Endothelial cell of umbilical vein (primary cell): ENCODE measurements at regions not wholly inside any gene's neighbourhood (a gene's known extent, or its start where the extent isn't known, plus 50 kb on each side); places are given as distances from the start of the nearest gene placed in this dataset.

Source experiments
- BruUV-seq: library from RNA; stranded (reverse); fragments of 400-500 nt; replicated peaks from 2 replicates; lab custom pipeline; 2021; lab: Mats Ljungman, UMichigan
- CTCF ChIA-PET: fragments of 300-600, 350-600 bp; sonication (Branson Sonifier 250); formaldehyde crosslinking; loops from one replicate; lab custom pipeline; 2021; ENCODE audit warnings: antibody characterized with exemption, inconsistent platforms; lab: Charles Lee
- POLR2A ChIA-PET: fragments of 300-600, 350-600 bp; sonication (Branson Sonifier 250); formaldehyde crosslinking; loops from one replicate; lab custom pipeline; 2021; ENCODE audit warnings: antibody characterized with exemption, inconsistent platforms; lab: Charles Lee
- DNase-seq: peaks from one replicate; pipeline ENCODE4 v3.0.0-alpha.2; 2011; ENCODE audit warnings: low read depth, low spot score
- FAIRE-seq: peaks from 2 replicates; lab custom pipeline; 2011; peaks lifted over from hg19 to GRCh38; lab: Jason Lieb, UNC
- H2AFZ ChIP-seq: 2 replicates; pipeline ENCODE4 v1.6.0; 2012; ENCODE audit warnings: low read depth, low read length, control low read depth, inconsistent platforms
- H3K27ac ChIP-seq: 2 replicates; pipeline ENCODE4 v1.5.1; 2011; ENCODE audit warnings: low read depth, mild to moderate bottlenecking, control low read depth, low read length, moderate library complexity; ENCODE audit not compliant: insufficient read depth
- H3K27me3 ChIP-seq, 2 experiments: 2 replicates each; pipeline versions ENCODE4 v1.6.0 to v1.6.1; 2011; ENCODE audit warnings: low read length in 2 of 2, mixed read lengths in 1 of 2; ENCODE audit not compliant: control insufficient read depth in 2 of 2, insufficient read depth in 2 of 2
- H3K36me3 ChIP-seq, 2 experiments: 2 replicates in 1 of 2; 3 replicates in 1 of 2; pipeline ENCODE4 v1.5.1; 2011; ENCODE audit warnings: low read length in 2 of 2, mild to moderate bottlenecking in 1 of 2, moderate library complexity in 1 of 2; ENCODE audit not compliant: control insufficient read depth in 2 of 2, insufficient read depth in 2 of 2; ENCODE audit errors: extremely low read depth in 1 of 2
- H3K4me1 ChIP-seq: 3 replicates; pipeline ENCODE4 v1.5.1; 2011; ENCODE audit warnings: mild to moderate bottlenecking, low read length; ENCODE audit not compliant: control insufficient read depth, insufficient read depth; ENCODE audit errors: extremely low read depth
- H3K4me2 ChIP-seq: 2 replicates; pipeline ENCODE4 v1.6.1; 2011; ENCODE audit warnings: low read length, control low read depth, mixed read lengths; ENCODE audit not compliant: insufficient read depth
- H3K4me3 ChIP-seq, 3 experiments: fragments of 200-600 bp in 1 of 3; sonication (generic), shearing (Covaris generic) in 1 of 3; replicated peaks in 1 of 3; 2 replicates each; pipeline ENCODE4 v1.5.1; 2011 to 2016; ENCODE audit warnings: control low read depth in 3 of 3, low read length in 3 of 3, mild to moderate bottlenecking in 2 of 3, inconsistent platforms in 1 of 3, low read depth in 1 of 3, moderate library complexity in 1 of 3; ENCODE audit not compliant: insufficient read depth in 1 of 3
- H3K79me2 ChIP-seq: 2 replicates; pipeline ENCODE4 v1.6.0; 2012; ENCODE audit warnings: low read length, inconsistent platforms; ENCODE audit not compliant: control insufficient read depth, insufficient read depth
- H3K9ac ChIP-seq: replicated peaks from 2 replicates; pipeline ENCODE3; 2011; ENCODE audit warnings: low read length, control low read depth; ENCODE audit not compliant: insufficient read depth; ENCODE audit errors: extremely low read depth
- H3K9me1 ChIP-seq: replicated peaks from 3 replicates; pipeline ENCODE4 v1.6.0; 2011; ENCODE audit warnings: mild to moderate bottlenecking, low read length; ENCODE audit not compliant: control insufficient read depth, insufficient read depth; ENCODE audit errors: extremely low read depth
- H3K9me3 ChIP-seq: replicated peaks from 2 replicates; pipeline ENCODE4 v1.5.1; 2012; ENCODE audit warnings: low read length, inconsistent platforms; ENCODE audit not compliant: control insufficient read depth, insufficient read depth
- H4K20me1 ChIP-seq: replicated peaks from 2 replicates; pipeline ENCODE3; 2011; ENCODE audit warnings: mild to moderate bottlenecking, low read length; ENCODE audit not compliant: control insufficient read depth, insufficient read depth; ENCODE audit errors: extremely low read depth
- EZH2 ChIP-seq: IDR thresholded peaks from 2 replicates; pipeline ENCODE4 v1.6.1; 2012; ENCODE audit warnings: borderline replicate concordance, low read depth, mild to moderate bottlenecking, moderate library complexity, low read length, inconsistent platforms; ENCODE audit not compliant: severe bottlenecking
- FOS ChIP-seq: IDR thresholded peaks from 2 replicates; pipeline ENCODE4 v1.6.1; 2011; ENCODE audit warnings: mild to moderate bottlenecking, low read length, moderate library complexity, borderline replicate concordance; ENCODE audit not compliant: insufficient read depth
- GATA2 ChIP-seq: IDR thresholded peaks from 2 replicates; pipeline ENCODE4 v1.7.0; 2011; ENCODE audit warnings: low read depth, mild to moderate bottlenecking, moderate library complexity, mixed read lengths, low read length; ENCODE audit not compliant: insufficient read length, insufficient read depth
- JUN ChIP-seq: IDR thresholded peaks from 2 replicates; pipeline ENCODE4 v1.6.1; 2011; ENCODE audit warnings: borderline replicate concordance, low read depth; ENCODE audit not compliant: insufficient read length, insufficient read depth
- MYC ChIP-seq: IDR thresholded peaks from one replicate; pipeline ENCODE4 v1.6.1; 2011; ENCODE audit warnings: mild to moderate bottlenecking, low read depth, low read length
- POLR2A ChIP-seq: IDR thresholded peaks from 2 replicates; pipeline ENCODE4 v1.6.1; 2012; ENCODE audit warnings: low read depth, mild to moderate bottlenecking, control low read depth, low read length
- POLR2AphosphoS5 ChIP-seq: IDR thresholded peaks from 2 replicates; pipeline ENCODE4 v1.6.1; 2012; ENCODE audit warnings: low read depth, mild to moderate bottlenecking, control low read depth, low read length, moderate library complexity; ENCODE audit not compliant: insufficient read depth
- dilution Hi-C: fragments of 300-500 bp; cut with MboI; formaldehyde crosslinking; loops from one replicate; pipeline ENCODE4 v1.15.0; 2019; ENCODE audit warnings: low sequenced_read_pairs; ENCODE audit not compliant: extremely low pct_ligation_motif_present
- intact Hi-C: fragments of 100-400 bp; cut with micrococcal nuclease; formaldehyde crosslinking; loops from one replicate; pipeline ENCODE4 v1.10.0; 2022
- TF ChIP-seq, protein P1 (sequence below), 2 donors: IDR thresholded peaks; 1 replicate in 1 of 2; 2 replicates in 1 of 2; pipeline ENCODE4 v1.5.1; 2011; ENCODE audit warnings: low read length in 2 of 2, mild to moderate bottlenecking in 2 of 2, moderate library complexity in 2 of 2, control low read depth in 1 of 2, inconsistent platforms in 1 of 2, low read depth in 1 of 2; ENCODE audit not compliant: insufficient read depth in 1 of 2; ENCODE audit errors: extremely low read depth in 1 of 2
- TF ChIP-seq, protein P2 (sequence below): IDR thresholded peaks from 2 replicates; pipeline ENCODE4 v1.6.1; 2011; ENCODE audit not compliant: insufficient read depth, insufficient read length

DNA sequence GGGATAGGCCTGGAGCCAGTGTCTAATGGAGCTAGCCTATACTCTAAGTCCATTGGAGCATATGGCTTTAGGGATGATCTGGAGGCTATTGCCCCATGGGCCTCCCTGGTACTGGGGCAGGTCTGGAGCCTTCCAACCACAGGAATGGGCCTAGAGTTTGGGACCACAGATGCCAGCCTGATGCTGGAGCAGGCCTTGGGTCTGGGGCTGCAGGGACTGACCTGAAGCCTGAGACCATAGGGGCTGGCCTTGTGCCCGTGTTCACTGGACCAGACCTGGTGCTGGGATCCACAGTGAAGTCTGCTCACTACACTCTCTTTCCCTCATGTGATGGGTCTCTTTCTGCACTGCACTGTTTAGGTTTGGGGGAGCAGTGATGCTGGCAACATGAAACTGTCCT lies 95.0 kb downstream of the KLHL28 start:
- no peak overlapping the region for H3K27ac ChIP-seq
- TF ChIP-seq JUN (no peak), GATA2 (no peak)
- no TSS peak for BruUV-seq
- H3K4me3 ChIP-seq: no peak overlapping the region
- intact Hi-C loops (no loop called here), dilution Hi-C loops (no loop called here)
- no peaks in the 10 kb centered on the region for H3K9me1 ChIP-seq
- H3K27me3 ChIP-seq: no peaks in the 10 kb centered on the region
- no peak overlapping the region for H3K9ac ChIP-seq
- POLR2A ChIA-PET: no interaction called here
- no peaks in the 10 kb centered on the region for H3K4me1 ChIP-seq
- H3K36me3 ChIP-seq: no peaks in the 10 kb centered on the region
- H2AFZ ChIP-seq: no peak overlapping the region
- H3K79me2 ChIP-seq: no peaks in the 10 kb centered on the region
- no peak overlapping the region for H3K4me2 ChIP-seq
- H3K9me3 ChIP-seq: no peaks in the 10 kb centered on the region
- CTCF ChIA-PET: no interaction called here
- no peak for FAIRE-seq
- no peaks in the 10 kb centered on the region for H4K20me1 ChIP-seq
- no peak for DNase-seq

DNA sequence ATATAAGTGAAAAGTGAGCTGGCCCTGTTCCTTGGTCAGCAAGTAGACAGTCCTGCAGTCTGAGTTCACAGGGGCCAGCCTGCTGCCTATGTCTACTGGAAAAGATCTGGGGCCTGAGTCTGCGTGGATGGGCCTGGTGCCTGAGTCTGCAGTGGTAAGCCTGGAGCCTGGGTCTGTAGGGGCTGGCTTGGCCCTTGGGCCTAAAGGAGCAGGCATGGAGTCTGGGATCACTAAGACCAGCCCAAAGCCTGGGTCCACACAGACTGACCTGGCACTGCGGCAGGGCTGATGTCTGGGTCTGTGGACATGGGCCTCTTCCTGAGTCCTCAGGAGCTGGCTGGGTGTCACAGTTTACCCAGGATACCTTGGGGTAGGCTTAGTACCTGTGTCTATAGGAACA lies 95.4 kb downstream of the KLHL28 start:
- dilution Hi-C loops: no loop called here
- H3K79me2 ChIP-seq: no peaks in the 10 kb centered on the region
- no peaks in the 10 kb centered on the region for H3K27me3 ChIP-seq
- FAIRE-seq: no peak
- no peak overlapping the region for H3K4me3 ChIP-seq
- H3K36me3 ChIP-seq: no peaks in the 10 kb centered on the region
- H3K4me1 ChIP-seq: no peaks in the 10 kb centered on the region
- no peak overlapping the region for H2AFZ ChIP-seq
- ChIA-PET CTCF (no interaction called here), POLR2A (no interaction called here)
- H3K4me2 ChIP-seq: no peak overlapping the region
- H3K9me1 ChIP-seq: no peaks in the 10 kb centered on the region
- no peak overlapping the region for H3K27ac ChIP-seq
- TF ChIP-seq MYC: no peak
- no peak for TF ChIP-seq FOS
- TF ChIP-seq, protein P1, sequence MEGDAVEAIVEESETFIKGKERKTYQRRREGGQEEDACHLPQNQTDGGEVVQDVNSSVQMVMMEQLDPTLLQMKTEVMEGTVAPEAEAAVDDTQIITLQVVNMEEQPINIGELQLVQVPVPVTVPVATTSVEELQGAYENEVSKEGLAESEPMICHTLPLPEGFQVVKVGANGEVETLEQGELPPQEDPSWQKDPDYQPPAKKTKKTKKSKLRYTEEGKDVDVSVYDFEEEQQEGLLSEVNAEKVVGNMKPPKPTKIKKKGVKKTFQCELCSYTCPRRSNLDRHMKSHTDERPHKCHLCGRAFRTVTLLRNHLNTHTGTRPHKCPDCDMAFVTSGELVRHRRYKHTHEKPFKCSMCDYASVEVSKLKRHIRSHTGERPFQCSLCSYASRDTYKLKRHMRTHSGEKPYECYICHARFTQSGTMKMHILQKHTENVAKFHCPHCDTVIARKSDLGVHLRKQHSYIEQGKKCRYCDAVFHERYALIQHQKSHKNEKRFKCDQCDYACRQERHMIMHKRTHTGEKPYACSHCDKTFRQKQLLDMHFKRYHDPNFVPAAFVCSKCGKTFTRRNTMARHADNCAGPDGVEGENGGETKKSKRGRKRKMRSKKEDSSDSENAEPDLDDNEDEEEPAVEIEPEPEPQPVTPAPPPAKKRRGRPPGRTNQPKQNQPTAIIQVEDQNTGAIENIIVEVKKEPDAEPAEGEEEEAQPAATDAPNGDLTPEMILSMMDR (IDR thresholded peaks at IDR 0.05; ENCODE audit: extremely low read depth in 1 of 2, insufficient read depth in 1 of 2, low read depth in 1 of 2, low read length in 2 of 2): no peak
- no peak for TF ChIP-seq JUN
- TF ChIP-seq, protein P2, sequence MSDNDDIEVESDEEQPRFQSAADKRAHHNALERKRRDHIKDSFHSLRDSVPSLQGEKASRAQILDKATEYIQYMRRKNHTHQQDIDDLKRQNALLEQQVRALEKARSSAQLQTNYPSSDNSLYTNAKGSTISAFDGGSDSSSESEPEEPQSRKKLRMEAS: no peak
- no peak for TF ChIP-seq EZH2
- TF ChIP-seq GATA2: no peak
- TF ChIP-seq POLR2AphosphoS5: no peak
- TF ChIP-seq POLR2A: no peak
- BruUV-seq: no TSS peak
- intact Hi-C loops: no loop called here
- no peaks in the 10 kb centered on the region for H4K20me1 ChIP-seq
- no peak for DNase-seq
- H3K9ac ChIP-seq: no peak overlapping the region
- H3K9me3 ChIP-seq: no peaks in the 10 kb centered on the region
